Calu3 (cell line): ENCODE measurements at regions not wholly inside any gene's neighbourhood (a gene's known extent, or its start where the extent isn't known, plus 50 kb on each side); places are given as distances from the start of the nearest gene placed in this dataset.
"Not testable (repeated sequence)": the region's sequence is repeated elsewhere in the genome, so short reads cannot be mapped to it uniquely, and the experiment has no call there.

Source experiments
- BruUV-seq: library from RNA; stranded (reverse); fragments of 400-500 nt; replicated peaks from 2 replicates; lab custom pipeline; 2021; lab: Mats Ljungman, UMichigan
- CTCF ChIA-PET: fragments of 300-600 bp; sonication (Branson Sonifier 250); formaldehyde crosslinking; loops from one replicate; lab custom pipeline; 2022; ENCODE audit warnings: antibody characterized with exemption; lab: Charles Lee
- DNase-seq: peaks from one replicate; pipeline ENCODE4 v3.0.0; 2022
- H3K27ac Mint-ChIP-seq: one replicate; pipeline ENCODE4 v1.8.0; 2022; ENCODE audit warnings: mixed read lengths; ENCODE audit not compliant: unreplicated experiment
- H3K27me3 Mint-ChIP-seq: one replicate; pipeline ENCODE4 v1.8.0; 2022; ENCODE audit warnings: mixed read lengths; ENCODE audit not compliant: unreplicated experiment
- H3K36me3 Mint-ChIP-seq: one replicate; pipeline ENCODE4 v1.8.0; 2022; ENCODE audit warnings: mild to moderate bottlenecking, moderate library complexity, mixed read lengths; ENCODE audit not compliant: insufficient read depth, unreplicated experiment
- H3K4me1 Mint-ChIP-seq: one replicate; pipeline ENCODE4 v1.8.0; 2022; ENCODE audit warnings: mild to moderate bottlenecking, low read depth, mixed read lengths; ENCODE audit not compliant: unreplicated experiment
- H3K4me3 Mint-ChIP-seq: one replicate; pipeline ENCODE4 v1.8.0; 2022; ENCODE audit warnings: mild to moderate bottlenecking, low read depth, moderate library complexity, mixed read lengths; ENCODE audit not compliant: unreplicated experiment
- H3K9me3 Mint-ChIP-seq: one replicate; pipeline ENCODE4 v1.8.0; 2022; ENCODE audit warnings: low read depth, mixed read lengths; ENCODE audit not compliant: unreplicated experiment
- intact Hi-C: fragments of 100-400 bp; cut with micrococcal nuclease; formaldehyde crosslinking; loops from one replicate; pipeline ENCODE4 v1.10.0; 2022; ENCODE audit not compliant: unreplicated experiment
- TF ChIP-seq, protein P1 (sequence below): fragments of 200-600 bp; IDR thresholded peaks from one replicate; pipeline ENCODE4 v1.8.0; 2022; ENCODE audit warnings: antibody characterized with exemption; ENCODE audit not compliant: unreplicated experiment

DNA sequence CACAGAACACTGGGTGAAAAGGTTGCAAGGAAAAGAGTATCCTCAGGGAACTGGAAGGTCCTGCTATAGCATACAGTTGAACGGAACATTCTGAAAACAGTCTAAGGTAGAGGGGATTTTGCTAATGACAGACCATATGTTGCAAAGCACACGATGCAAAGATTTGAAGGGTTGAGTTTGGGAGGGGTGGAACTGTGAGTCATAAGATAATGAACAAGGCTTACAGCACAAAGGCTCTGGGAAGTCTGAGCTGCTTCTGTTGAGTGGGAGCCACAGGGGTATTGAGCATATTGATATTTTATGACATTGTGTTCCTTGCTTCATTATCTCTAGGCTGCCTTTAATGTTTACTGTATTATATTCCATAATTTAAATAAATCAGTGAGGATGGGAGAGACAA is 104.9 kb downstream of the PLPPR4 start:
- no peaks in the 10 kb centered on the region for H3K9me3 Mint-ChIP-seq
- CTCF ChIA-PET: no interaction called here
- TF ChIP-seq, protein P1, sequence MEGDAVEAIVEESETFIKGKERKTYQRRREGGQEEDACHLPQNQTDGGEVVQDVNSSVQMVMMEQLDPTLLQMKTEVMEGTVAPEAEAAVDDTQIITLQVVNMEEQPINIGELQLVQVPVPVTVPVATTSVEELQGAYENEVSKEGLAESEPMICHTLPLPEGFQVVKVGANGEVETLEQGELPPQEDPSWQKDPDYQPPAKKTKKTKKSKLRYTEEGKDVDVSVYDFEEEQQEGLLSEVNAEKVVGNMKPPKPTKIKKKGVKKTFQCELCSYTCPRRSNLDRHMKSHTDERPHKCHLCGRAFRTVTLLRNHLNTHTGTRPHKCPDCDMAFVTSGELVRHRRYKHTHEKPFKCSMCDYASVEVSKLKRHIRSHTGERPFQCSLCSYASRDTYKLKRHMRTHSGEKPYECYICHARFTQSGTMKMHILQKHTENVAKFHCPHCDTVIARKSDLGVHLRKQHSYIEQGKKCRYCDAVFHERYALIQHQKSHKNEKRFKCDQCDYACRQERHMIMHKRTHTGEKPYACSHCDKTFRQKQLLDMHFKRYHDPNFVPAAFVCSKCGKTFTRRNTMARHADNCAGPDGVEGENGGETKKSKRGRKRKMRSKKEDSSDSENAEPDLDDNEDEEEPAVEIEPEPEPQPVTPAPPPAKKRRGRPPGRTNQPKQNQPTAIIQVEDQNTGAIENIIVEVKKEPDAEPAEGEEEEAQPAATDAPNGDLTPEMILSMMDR: no peak
- intact Hi-C loops: no loop called here
- BruUV-seq: no TSS peak
- no peaks in the 10 kb centered on the region for H3K36me3 Mint-ChIP-seq
- no peaks in the 10 kb centered on the region for H3K27me3 Mint-ChIP-seq
- DNase-seq: no peak
- no peak overlapping the region for H3K4me3 Mint-ChIP-seq
- no peaks in the 10 kb centered on the region for H3K4me1 Mint-ChIP-seq
- H3K27ac Mint-ChIP-seq: no peak overlapping the region

DNA sequence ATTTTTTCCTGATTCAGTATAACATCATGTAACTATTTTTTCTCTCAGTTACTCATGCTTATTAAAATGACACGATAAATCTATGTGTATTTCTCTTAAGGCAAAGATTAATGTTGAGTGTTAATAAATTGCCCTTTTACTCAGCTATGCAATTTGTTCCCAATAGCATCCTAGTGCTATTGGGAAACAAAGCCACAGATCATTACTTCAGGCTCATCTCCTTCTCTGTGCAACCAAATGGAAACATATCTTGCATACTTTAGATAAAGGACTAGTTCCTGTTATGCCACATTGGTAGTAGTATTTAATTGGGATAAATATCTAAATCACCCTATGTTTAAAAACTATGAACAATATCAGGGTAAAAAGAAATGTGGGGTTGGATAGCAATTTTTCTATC is 106.2 kb downstream of the PLPPR4 start:
- DNase-seq: no peak
- Mint-ChIP-seq H3K4me1 (no peaks in the 10 kb centered on the region), H3K27me3 (no peaks in the 10 kb centered on the region), H3K9me3 (no peaks in the 10 kb centered on the region), H3K36me3 (no peaks in the 10 kb centered on the region), H3K27ac (no peak overlapping the region), H3K4me3 (no peak overlapping the region)
- BruUV-seq: no TSS peak
- intact Hi-C loops: no loop called here
- CTCF ChIA-PET: no interaction called here
- TF ChIP-seq, protein P1: no peak

DNA sequence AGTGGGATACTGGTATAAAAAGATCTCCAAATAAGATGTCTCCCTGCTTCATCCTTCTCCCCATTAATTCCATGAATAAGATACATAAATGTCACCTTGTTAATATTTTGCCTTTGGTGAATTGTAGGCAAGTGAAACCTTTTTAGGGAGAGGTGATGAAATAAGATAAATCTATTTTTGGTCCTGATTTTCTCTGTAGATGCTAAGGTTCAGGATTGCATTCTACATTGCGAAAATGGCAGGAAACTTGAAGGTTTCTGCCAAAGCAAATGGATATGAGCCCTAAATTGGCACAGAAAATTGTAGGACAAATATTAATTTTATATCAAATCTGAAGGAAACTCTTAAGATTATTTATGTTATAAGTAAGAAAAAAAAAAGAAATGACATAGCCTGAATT is 107.1 kb downstream of the PLPPR4 start:
- Mint-ChIP-seq H3K4me1 (no peaks in the 10 kb centered on the region), H3K27me3 (no peaks in the 10 kb centered on the region), H3K4me3 (no peak overlapping the region), H3K36me3 (no peaks in the 10 kb centered on the region), H3K27ac (no peak overlapping the region), H3K9me3 (no peaks in the 10 kb centered on the region)
- TF ChIP-seq, protein P1: no peak
- no TSS peak for BruUV-seq
- no peak for DNase-seq
- CTCF ChIA-PET: no interaction called here
- intact Hi-C loops: no loop called here

DNA sequence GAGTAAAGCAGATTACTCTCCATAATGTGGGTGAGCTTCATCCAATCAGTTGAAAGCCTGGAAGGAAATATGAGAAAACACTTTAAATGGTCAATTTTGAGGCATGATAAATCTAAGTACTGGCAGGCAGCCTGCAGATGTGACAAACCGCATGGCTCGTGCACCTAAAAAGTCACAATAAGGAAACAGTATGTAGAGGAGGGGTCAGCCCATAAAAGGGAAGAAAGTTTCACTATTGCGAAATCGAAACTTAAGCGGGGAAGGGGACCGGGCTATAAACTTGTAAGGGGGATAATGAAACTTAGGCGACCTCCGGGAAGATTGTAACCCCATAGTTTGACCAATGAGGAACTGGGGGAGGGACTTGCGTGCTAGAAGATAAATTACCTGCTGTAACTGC is 109.8 kb downstream of the PLPPR4 start:
- no peak overlapping the region for H3K4me3 Mint-ChIP-seq
- CTCF ChIA-PET: no interaction called here
- no peaks in the 10 kb centered on the region for H3K36me3 Mint-ChIP-seq
- BruUV-seq: no TSS peak
- H3K4me1 Mint-ChIP-seq: no peaks in the 10 kb centered on the region
- TF ChIP-seq, protein P1: no peak
- intact Hi-C loops: no loop called here
- no peak overlapping the region for H3K27ac Mint-ChIP-seq
- DNase-seq: no peak
- no peaks in the 10 kb centered on the region for H3K27me3 Mint-ChIP-seq
- no peaks in the 10 kb centered on the region for H3K9me3 Mint-ChIP-seq

DNA sequence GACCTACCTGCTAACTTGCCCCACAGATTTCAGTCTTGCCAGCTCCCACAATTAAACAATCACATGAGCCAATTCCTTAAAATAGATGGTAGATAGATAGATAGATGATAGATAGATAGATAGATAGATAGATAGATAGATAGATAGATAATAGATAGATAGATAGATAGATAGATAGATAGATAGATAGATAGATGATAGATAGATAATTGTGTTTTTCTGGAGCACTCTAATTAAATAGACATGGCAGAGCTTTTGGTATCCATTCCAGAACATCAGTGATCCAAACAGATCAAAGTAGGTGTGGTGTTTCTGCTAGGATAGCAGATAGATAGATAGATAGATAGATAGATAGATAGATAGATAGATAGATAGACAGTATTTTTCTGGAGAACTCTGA is 110.4 kb downstream of the PLPPR4 start:
- H3K9me3 Mint-ChIP-seq, BruUV-seq, H3K4me1 Mint-ChIP-seq, H3K4me3 Mint-ChIP-seq, DNase-seq, H3K27me3 Mint-ChIP-seq, intact Hi-C loops, CTCF ChIA-PET, H3K36me3 Mint-ChIP-seq, H3K27ac Mint-ChIP-seq: not testable (repeated sequence)
